Spleen (tissue), 11 donors: ENCODE measurements at regions not wholly inside any gene's neighbourhood (a gene's known extent, or its start where the extent isn't known, plus 50 kb on each side); places are given as distances from the start of the nearest gene placed in this dataset.

Source experiments
- DNase-seq: peaks from one replicate; pipeline ENCODE4 v3.0.0-alpha.2; 2020
- H3K27ac ChIP-seq, 8 donors: fragments of 200-600 bp; sonication (generic) in 7 of 8; 1 replicate in 4 of 8; 2 replicates in 4 of 8; pipeline versions ENCODE4 v1.5.0 to v1.8.0; 2016 to 2021; ENCODE audit warnings: inconsistent platforms in 4 of 8, mild to moderate bottlenecking in 4 of 8, moderate library complexity in 1 of 8
- H3K27me3 ChIP-seq, 7 donors: fragments of 200-600 bp; sonication (generic) in 6 of 7; replicated peaks in 1 of 7; 1 replicate in 4 of 7; 2 replicates in 3 of 7; pipeline versions ENCODE4 v1.5.0 to v1.8.0; 2016 to 2021; ENCODE audit warnings: inconsistent platforms in 3 of 7, mild to moderate bottlenecking in 1 of 7
- H3K36me3 ChIP-seq, 6 donors: fragments of 200-600 bp; sonication (generic) in 5 of 6; 1 replicate in 4 of 6; 2 replicates in 2 of 6; pipeline versions ENCODE4 v1.5.0 to v1.8.0; 2016 to 2021; ENCODE audit warnings: inconsistent platforms in 2 of 6
- H3K4me1 ChIP-seq, 6 donors: fragments of 200-600 bp; sonication (generic) in 5 of 6; 1 replicate in 3 of 6; 2 replicates in 3 of 6; pipeline versions ENCODE4 v1.5.0 to v1.8.0; 2016 to 2021; ENCODE audit warnings: inconsistent platforms in 3 of 6
- H3K4me3 ChIP-seq, 8 donors: fragments of 200-600 bp; sonication (generic) in 7 of 8; 1 replicate in 4 of 8; 2 replicates in 4 of 8; pipeline versions ENCODE4 v1.5.0 to v1.8.0; 2016 to 2021; ENCODE audit warnings: inconsistent platforms in 4 of 8, mild to moderate bottlenecking in 4 of 8, moderate library complexity in 2 of 8
- H3K9me3 ChIP-seq, 8 donors: fragments of 200-600 bp; sonication (generic) in 7 of 8; 1 replicate in 4 of 8; 2 replicates in 4 of 8; pipeline versions ENCODE4 v1.5.0 to v1.8.0; 2016 to 2021; ENCODE audit warnings: inconsistent platforms in 4 of 8
- POLR2A ChIP-seq, 3 donors: fragments of 450-650 bp; IDR thresholded peaks; one replicate each; pipeline ENCODE4 v1.5.1; 2017; ENCODE audit warnings: antibody characterized with exemption in 3 of 3, mild to moderate bottlenecking in 1 of 3
- POLR2AphosphoS5 ChIP-seq, 3 donors: sonication (generic); formaldehyde crosslinking; IDR thresholded peaks; one replicate each; pipeline ENCODE4 v1.5.1; 2017; ENCODE audit warnings: antibody characterized with exemption in 3 of 3
- WGBS, 5 donors: extraction: QIAGEN DNeasy Blood & Tissue Kit in 3 of 5; methylation state at CpG; one replicate each; pipeline versions ENCODE4 v1.1.5 to v1.1.7; 2013 to 2018; 5-methylcytosine and 5-hydroxymethylcytosine counted together
- intact Hi-C: fragments of 100-400 bp; cut with DNase I; formaldehyde crosslinking; loops from one replicate; pipeline ENCODE4 v1.15.0; 2023; ENCODE audit warnings: low total_unique reads
- TF ChIP-seq, protein P1 (sequence below), 11 experiments: fragments of 200-600 bp in 7 of 11; fragments of 450-650 bp in 4 of 11; sonication (generic) in 4 of 11; IDR thresholded peaks in 8 of 11; conservative IDR thresholded peaks in 3 of 11; 1 replicate in 7 of 11; 2 replicates in 4 of 11; pipeline versions ENCODE4 v1.4.0 to v1.8.0; 2016 to 2021; ENCODE audit warnings: antibody characterized with exemption in 11 of 11, inconsistent platforms in 4 of 11, mild to moderate bottlenecking in 1 of 11
- donor health status: healthy with polysubstance abuse.
- donor health status: DM: no; HTN: no; CAD: no; lungs with moderate emphysema.
- donor health status: DM: no; HTN: no; CAD: no.
- donor health status: Bipolar disorder and iron deficiency.
- donor health status: healthy.
- donor health status: DM: no; HTN: no; CAD: no.
- donor health status: DM: yes; HTN: yes; CAD: no.

DNA sequence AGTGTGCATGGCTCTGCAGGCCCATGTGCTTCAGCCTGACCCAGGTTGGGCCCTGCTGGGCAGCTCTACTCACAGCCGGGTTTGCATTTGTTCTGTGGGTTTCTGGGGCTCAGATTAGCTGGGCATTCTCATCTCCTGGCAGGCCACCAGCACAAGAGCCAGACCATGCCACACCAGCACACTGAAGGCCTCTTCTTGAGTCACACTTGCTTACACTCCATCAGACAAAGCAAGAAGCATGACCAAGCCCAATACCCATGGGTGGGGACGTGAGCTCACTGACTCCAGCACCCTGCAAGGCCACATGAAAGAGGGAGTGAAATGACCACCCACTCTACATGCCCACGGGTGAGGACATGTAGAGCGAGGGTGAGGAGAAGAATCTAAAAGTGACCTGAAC, 257.8 kb upstream of the PPP2R2D start:
- no peaks in the 10 kb centered on the region for H3K36me3 ChIP-seq
- no peak overlapping the region for H3K27ac ChIP-seq
- H3K9me3 ChIP-seq, result peaks cover 0 to 35% (median 23%) of the 10 kb centered on the region in 8 donors
- 60 to 85% (median 78%) methylated on average over 4 of the region's 4 CpGs for WGBS, 5 donors
- DNase-seq, result peak; percentile 32
- H3K4me3 ChIP-seq, result no peak overlapping the region
- H3K27me3 ChIP-seq, result peaks cover 0 to 22% (median 0%) of the 10 kb centered on the region in 7 donors
- intact Hi-C loops, result no loop called here
- H3K4me1 ChIP-seq, result no peaks in the 10 kb centered on the region
- TF ChIP-seq POLR2A (IDR thresholded peaks at IDR 0.05) (no peak), POLR2AphosphoS5 (IDR thresholded peaks at IDR 0.05) (no peak)
- TF ChIP-seq, protein P1, sequence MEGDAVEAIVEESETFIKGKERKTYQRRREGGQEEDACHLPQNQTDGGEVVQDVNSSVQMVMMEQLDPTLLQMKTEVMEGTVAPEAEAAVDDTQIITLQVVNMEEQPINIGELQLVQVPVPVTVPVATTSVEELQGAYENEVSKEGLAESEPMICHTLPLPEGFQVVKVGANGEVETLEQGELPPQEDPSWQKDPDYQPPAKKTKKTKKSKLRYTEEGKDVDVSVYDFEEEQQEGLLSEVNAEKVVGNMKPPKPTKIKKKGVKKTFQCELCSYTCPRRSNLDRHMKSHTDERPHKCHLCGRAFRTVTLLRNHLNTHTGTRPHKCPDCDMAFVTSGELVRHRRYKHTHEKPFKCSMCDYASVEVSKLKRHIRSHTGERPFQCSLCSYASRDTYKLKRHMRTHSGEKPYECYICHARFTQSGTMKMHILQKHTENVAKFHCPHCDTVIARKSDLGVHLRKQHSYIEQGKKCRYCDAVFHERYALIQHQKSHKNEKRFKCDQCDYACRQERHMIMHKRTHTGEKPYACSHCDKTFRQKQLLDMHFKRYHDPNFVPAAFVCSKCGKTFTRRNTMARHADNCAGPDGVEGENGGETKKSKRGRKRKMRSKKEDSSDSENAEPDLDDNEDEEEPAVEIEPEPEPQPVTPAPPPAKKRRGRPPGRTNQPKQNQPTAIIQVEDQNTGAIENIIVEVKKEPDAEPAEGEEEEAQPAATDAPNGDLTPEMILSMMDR (IDR thresholded peaks at IDR 0.05 in 8 of 11, conservative IDR thresholded peaks at IDR 0.05 in 3 of 11), result no peak

DNA sequence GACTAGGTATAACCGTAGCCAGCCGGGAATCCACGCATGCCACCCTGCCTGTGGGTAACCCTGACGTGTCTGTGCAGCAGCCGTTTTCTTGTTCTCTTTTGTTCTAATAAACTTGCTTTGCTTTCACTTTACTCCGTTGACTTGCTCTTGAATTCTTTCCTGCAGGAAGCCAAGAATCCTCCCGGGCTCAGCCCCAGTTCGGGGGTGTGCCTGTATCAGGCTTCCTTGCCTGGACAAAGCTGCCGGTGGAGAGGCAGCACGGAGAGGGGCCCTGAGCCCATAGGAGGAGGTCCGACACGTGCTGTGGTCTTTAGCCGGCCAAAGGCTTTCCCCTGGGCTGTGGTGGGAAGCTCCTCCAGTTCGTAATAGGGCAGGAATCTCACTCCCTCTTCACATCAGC, 256.5 kb upstream of the PPP2R2D start:
- Histone ChIP-seq H3K4me1 (no peaks in the 10 kb centered on the region), H3K27me3 (peaks cover 0 to 22% (median 0%) of the 10 kb centered on the region in 7 donors), H3K27ac (no peak overlapping the region), H3K36me3 (no peaks in the 10 kb centered on the region), H3K9me3 (peaks cover 0 to 22% (median 15%) of the 10 kb centered on the region in 8 donors), H3K4me3 (peak overlapping the region in 3 of 8 donors; percentile 1 to 30 (median 22))
- DNase-seq, result no peak
- TF ChIP-seq, protein P1 (IDR thresholded peaks at IDR 0.05 in 8 of 11, conservative IDR thresholded peaks at IDR 0.05 in 3 of 11), result no peak
- TF ChIP-seq POLR2A (IDR thresholded peaks at IDR 0.05), result no peak
- no peak for TF ChIP-seq POLR2AphosphoS5 (IDR thresholded peaks at IDR 0.05)
- intact Hi-C loops, result no loop called here
- WGBS, 5 donors, result 46 to 60% (median 52%) methylated on average over 14 of the region's 14 CpGs

DNA sequence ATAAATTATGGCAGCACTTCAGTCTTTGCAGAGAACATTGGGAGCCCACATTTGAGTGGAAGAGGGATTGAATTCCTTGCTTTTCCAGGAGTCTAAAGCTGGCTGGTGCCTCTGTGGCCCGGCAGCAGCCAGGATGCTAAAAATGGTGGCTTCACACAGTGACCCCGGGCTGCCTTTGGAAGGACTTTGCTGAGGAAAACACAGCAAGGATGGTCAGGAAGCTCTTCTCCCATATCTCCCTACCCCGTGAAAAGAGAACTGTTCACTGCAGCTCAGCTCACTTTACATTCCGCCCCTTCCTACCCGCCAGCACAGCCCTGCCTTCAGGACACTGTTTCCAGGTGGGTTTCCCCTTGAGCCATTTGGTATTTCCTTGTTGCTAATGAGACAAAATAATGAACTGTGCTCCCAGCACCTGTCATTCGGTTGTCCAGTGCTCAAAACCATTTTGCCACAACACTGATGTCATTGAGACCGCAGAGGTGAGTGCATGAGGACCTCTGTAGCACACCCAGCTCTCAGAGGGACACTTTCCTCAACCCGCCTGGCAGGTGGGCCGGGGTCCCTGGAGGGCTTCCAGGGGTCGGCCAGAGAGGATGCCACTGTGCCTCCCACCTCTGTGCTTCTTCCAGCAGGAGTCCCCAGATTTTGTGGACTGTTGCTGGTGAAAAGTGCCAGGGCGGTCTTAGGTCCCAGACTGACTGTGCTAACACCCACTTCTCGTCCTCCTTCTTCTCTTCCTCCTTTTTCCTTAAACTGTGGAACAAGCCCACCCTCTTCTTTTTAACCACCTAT, 255.7 kb upstream of the PPP2R2D start:
- Histone ChIP-seq H3K4me1 (no peaks in the 10 kb centered on the region), H3K27me3 (peaks cover 0 to 26% (median 0%) of the 10 kb centered on the region in 7 donors), H3K9me3 (peaks cover 0 to 15% (median 8%) of the 10 kb centered on the region in 8 donors), H3K27ac (no peak overlapping the region), H3K4me3 (no peak overlapping the region), H3K36me3 (no peaks in the 10 kb centered on the region)
- intact Hi-C loops, result no loop called here
- no peak for DNase-seq
- TF ChIP-seq POLR2AphosphoS5 (IDR thresholded peaks at IDR 0.05) (no peak), POLR2A (IDR thresholded peaks at IDR 0.05) (no peak)
- TF ChIP-seq, protein P1 (IDR thresholded peaks at IDR 0.05 in 8 of 11, conservative IDR thresholded peaks at IDR 0.05 in 3 of 11), result no peak
- 80 to 90% (median 82%) methylated on average over 12 of the region's 12 CpGs for WGBS, 5 donors

DNA sequence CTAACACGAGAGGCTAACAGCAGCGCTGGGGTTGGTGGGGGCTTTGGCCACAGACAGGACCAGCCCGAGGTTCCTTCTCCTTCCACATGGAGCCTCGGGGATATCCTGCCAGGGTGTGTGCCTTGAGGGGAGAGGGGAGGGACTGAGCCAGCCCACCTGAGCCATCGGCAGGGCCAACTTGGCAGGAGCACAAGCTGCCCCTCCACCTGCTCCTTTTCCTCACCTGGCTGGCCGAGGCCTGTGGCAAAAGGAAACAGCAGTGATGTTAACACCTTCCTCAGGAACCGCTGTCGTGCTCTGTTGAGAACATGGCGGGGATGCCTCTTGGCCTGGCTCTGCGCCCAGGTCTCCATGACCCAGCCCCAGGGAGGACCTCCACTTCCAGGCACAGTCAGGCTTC, 255.1 kb upstream of the PPP2R2D start:
- no peak for TF ChIP-seq POLR2AphosphoS5 (IDR thresholded peaks at IDR 0.05)
- TF ChIP-seq, protein P1 (IDR thresholded peaks at IDR 0.05 in 8 of 11, conservative IDR thresholded peaks at IDR 0.05 in 3 of 11), result no peak
- no peak for TF ChIP-seq POLR2A (IDR thresholded peaks at IDR 0.05)
- DNase-seq, result no peak
- intact Hi-C loops, result no loop called here

More for the DNA sequence above, 255.1 kb upstream of the PPP2R2D start:
- 78 to 86% (median 82%) methylated on average over 9 to 10 of the region's 10 CpGs for WGBS, 5 donors
- Histone ChIP-seq H3K4me1 (no peaks in the 10 kb centered on the region), H3K9me3 (peaks cover 0 to 8% (median under 1%) of the 10 kb centered on the region in 8 donors), H3K27me3 (peaks cover 0 to 33% (median 0%) of the 10 kb centered on the region in 7 donors), H3K36me3 (no peaks in the 10 kb centered on the region), H3K27ac (no peak overlapping the region), H3K4me3 (no peak overlapping the region)
